ENCODE measurements at regions not wholly inside any gene's neighbourhood (a gene's known extent, or its start where the extent isn't known, plus 50 kb on each side); places are given as distances from the start of the nearest gene placed in this dataset.

DNA sequence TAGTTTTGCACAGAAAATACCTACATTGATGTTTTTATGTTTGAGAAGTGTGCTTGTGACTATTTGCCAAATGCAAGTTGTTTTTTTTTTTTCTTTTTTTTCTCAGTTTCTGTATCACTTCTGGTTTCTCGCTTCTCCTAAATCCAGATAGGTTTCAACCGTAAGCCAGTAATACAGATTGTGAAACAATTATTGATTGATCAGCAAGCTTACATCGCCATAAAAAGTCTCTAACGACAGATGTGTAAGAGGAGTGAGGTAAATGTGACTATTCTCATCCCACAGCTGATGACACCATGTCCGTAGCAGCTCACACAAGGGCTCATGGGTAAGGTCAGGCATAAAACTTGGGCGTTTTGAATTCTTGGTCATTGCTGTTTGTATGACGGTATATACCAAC lies 202.8 kb upstream of the AKR1E2 start:
- TF ChIP-seq CTCF (IDR thresholded peaks at IDR 0.05; ENCODE audit: control extremely low read depth, extremely low read depth, low read depth, missing control alignments): no peak
- DNase-seq (ENCODE audit: extremely low spot score): peak; percentile 5
- ChIA-PET POLR2A (no interaction called here), CTCF (no interaction called here)

GRCh38 chr10:4622384-4622783 lies 203.6 kb upstream of the AKR1E2 start:
- ChIA-PET POLR2A (no interaction called here), CTCF (no interaction called here)
- no peak for DNase-seq (ENCODE audit: extremely low spot score)
- no peak for TF ChIP-seq CTCF (IDR thresholded peaks at IDR 0.05; ENCODE audit: control extremely low read depth, extremely low read depth, low read depth, missing control alignments)

DNA sequence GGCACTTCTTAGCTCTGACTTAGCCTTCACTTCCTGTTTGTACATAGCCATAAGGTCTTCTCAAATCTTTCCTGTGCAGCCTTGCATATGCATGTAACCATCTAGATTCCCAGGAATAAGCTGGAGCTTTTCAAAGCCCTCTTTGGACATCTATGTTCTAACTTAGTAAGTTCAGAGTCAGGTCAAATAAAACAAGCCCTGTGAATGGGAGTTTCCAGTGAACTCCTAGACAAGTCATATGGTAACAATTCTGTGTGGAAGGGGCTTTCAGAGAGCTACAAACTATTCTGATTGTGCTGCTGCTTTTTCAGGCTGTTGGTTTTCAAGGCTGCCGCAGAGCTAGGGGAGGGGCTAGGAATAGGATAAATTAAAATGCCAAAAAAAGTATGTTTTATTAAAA lies 208.4 kb upstream of the AKR1E2 start:
- DNase-seq (ENCODE audit: extremely low spot score): no peak
- ChIA-PET POLR2A (no interaction called here), CTCF (interaction anchor here (1.2 to 1.5 kb wide), 2 partner anchors 15 to 39 kb away, joined by 3 to 5 read pairs; no protein-coding TSS in a partner anchor)
- no peak for TF ChIP-seq CTCF (IDR thresholded peaks at IDR 0.05; ENCODE audit: control extremely low read depth, extremely low read depth, low read depth, missing control alignments)

DNA sequence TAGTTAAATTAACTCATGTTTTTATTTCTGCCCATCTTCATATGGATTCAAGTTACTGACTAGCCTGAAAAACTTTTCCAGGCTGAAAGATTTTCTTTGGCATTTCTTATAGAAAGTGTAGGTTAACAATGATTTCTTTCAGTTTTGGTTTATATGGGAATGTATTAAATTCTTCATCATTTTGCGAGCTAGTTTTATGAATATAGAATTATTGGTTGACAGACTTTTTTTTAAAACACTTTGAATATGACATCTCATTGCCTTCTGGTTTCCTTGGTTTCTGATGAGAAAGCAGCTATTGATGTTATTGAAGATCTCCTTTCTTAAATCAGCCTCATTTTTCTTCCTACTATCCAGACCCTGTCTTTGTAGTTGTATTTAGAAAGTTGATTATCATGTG lies 211.0 kb upstream of the AKR1E2 start:
- TF ChIP-seq CTCF (IDR thresholded peaks at IDR 0.05; ENCODE audit: control extremely low read depth, extremely low read depth, low read depth, missing control alignments): no peak
- DNase-seq (ENCODE audit: extremely low spot score): no peak
- POLR2A ChIA-PET: no interaction called here
- CTCF ChIA-PET: no interaction called here

- CTCF ChIA-PET: interaction anchor here (1.3 kb wide), 1 partner anchor 13 kb away, joined by 7 read pairs; no protein-coding TSS in a partner anchor
- DNase-seq (ENCODE audit: extremely low spot score): no peak
- POLR2A ChIA-PET: no interaction called here
- TF ChIP-seq CTCF (IDR thresholded peaks at IDR 0.05; ENCODE audit: control extremely low read depth, extremely low read depth, low read depth, missing control alignments): no peak
Observed at GRCh38 chr10:4609251-4609650, 216.8 kb upstream of the AKR1E2 start.

DNA sequence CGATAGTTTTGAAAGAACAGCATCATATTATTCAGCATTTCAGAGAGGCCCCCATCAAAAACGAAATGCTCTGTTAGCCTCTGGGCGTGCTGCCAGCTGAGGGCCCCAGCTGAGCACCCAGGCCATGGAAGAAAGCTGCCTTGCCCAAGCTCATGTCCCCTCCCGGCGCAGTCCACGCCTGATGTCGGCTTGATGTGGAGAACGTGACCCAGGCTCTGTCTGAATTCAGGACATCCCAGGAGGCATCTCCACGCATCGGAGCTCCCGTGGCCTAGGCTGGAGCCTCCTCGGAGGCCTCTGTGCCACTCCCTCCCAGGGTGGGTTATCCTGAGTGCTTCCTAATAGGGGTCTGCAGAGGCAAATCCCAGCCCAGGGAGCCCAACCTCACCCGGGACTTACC lies 218.3 kb upstream of the AKR1E2 start:
- CTCF ChIA-PET: no interaction called here
- POLR2A ChIA-PET: no interaction called here
- DNase-seq (ENCODE audit: extremely low spot score): no peak
- no peak for TF ChIP-seq CTCF (IDR thresholded peaks at IDR 0.05; ENCODE audit: control extremely low read depth, extremely low read depth, low read depth, missing control alignments)

All from GM10248 (cell line).